NB4 (cell line): ENCODE measurements at regions not wholly inside any gene's neighbourhood (a gene's known extent, or its start where the extent isn't known, plus 50 kb on each side); places are given as distances from the start of the nearest gene placed in this dataset.

Experiments
- CTCF ChIP-seq: IDR thresholded peaks from one replicate; pipeline ENCODE4 v1.5.1; 2012; ENCODE audit warnings: low read depth, low read length
- MYC ChIP-seq: IDR thresholded peaks from 2 replicates; pipeline ENCODE4 v1.6.1; 2011; ENCODE audit warnings: low read depth, low read length

- TF ChIP-seq MYC (no peak), CTCF (no peak)
Measured at GRCh38 chr7:39847227-39847626, 102.8 kb upstream of the CDK13 start.
